ENCODE measurements at regions not wholly inside any gene's neighbourhood (a gene's known extent, or its start where the extent isn't known, plus 50 kb on each side); places are given as distances from the start of the nearest gene placed in this dataset.
A peak's percentile ranks its signal among the peaks of the same experiment; 100 is the strongest.

- Mint-ChIP-seq H3K4me1 (ENCODE audit: insufficient read depth, unreplicated experiment) (no peaks in the 10 kb centered on the region), H3K27ac (ENCODE audit: low read depth, unreplicated experiment) (no peak overlapping the region), H3K36me3 (ENCODE audit: insufficient read depth, unreplicated experiment) (no peaks in the 10 kb centered on the region), H3K9me3 (ENCODE audit: unreplicated experiment) (no peaks in the 10 kb centered on the region), H3K4me3 (ENCODE audit: unreplicated experiment) (no peak overlapping the region), H3K27me3 (ENCODE audit: insufficient read depth, unreplicated experiment) (no peaks in the 10 kb centered on the region)
- DNase-seq (ENCODE audit: unreplicated experiment), result no peak
- no TSS peak for BruUV-seq (replicated peaks)
- POLR2A ChIA-PET, result no interaction called here
- intact Hi-C loops (cut with micrococcal nuclease), result no loop called here
- no peak for TF ChIP-seq CTCF (IDR thresholded peaks at IDR 0.05; ENCODE audit: unreplicated experiment)
- CTCF ChIA-PET, result interaction anchor here (0.6 to 6.5 kb wide), 6 partner anchors 9 to 1084 kb away, joined by 3 to 56 read pairs (median 5); no protein-coding TSS in a partner anchor
Measured at GRCh38 chr7:32218741-32219288, 148.6 kb upstream of the PDE1C start.

GRCh38 chr7:32218154-32218467, 147.9 kb upstream of the PDE1C start:
- CTCF ChIA-PET, result interaction anchor here (0.6 to 2.6 kb wide), 2 partner anchors 13 to 1025 kb away, joined by 3 to 10 read pairs; no protein-coding TSS in a partner anchor
- no peaks in the 10 kb centered on the region for H3K36me3 Mint-ChIP-seq (ENCODE audit: insufficient read depth, unreplicated experiment)
- no peaks in the 10 kb centered on the region for H3K27me3 Mint-ChIP-seq (ENCODE audit: insufficient read depth, unreplicated experiment)
- intact Hi-C loops (cut with micrococcal nuclease), result no loop called here
- POLR2A ChIA-PET, result no interaction called here
- H3K9me3 Mint-ChIP-seq (ENCODE audit: unreplicated experiment), result no peaks in the 10 kb centered on the region
- BruUV-seq (replicated peaks), result no TSS peak
- H3K4me3 Mint-ChIP-seq (ENCODE audit: unreplicated experiment), result no peak overlapping the region
- H3K4me1 Mint-ChIP-seq (ENCODE audit: insufficient read depth, unreplicated experiment), result no peaks in the 10 kb centered on the region
- DNase-seq (ENCODE audit: unreplicated experiment), result peak; percentile 27
- TF ChIP-seq CTCF (IDR thresholded peaks at IDR 0.05; ENCODE audit: unreplicated experiment), result no peak
- H3K27ac Mint-ChIP-seq (ENCODE audit: low read depth, unreplicated experiment), result no peak overlapping the region

GRCh38 chr7:32217341-32218153, 147.3 kb upstream of the PDE1C start:
- ChIA-PET CTCF (interaction anchor here (0.7 to 3.4 kb wide), 6 partner anchors 10 to 272 kb away, joined by 3 to 34 read pairs (median 4); partner anchors contain the start of gene LSM5), POLR2A (no interaction called here)
- Mint-ChIP-seq H3K27ac (ENCODE audit: low read depth, unreplicated experiment) (no peak overlapping the region), H3K4me3 (ENCODE audit: unreplicated experiment) (no peak overlapping the region), H3K27me3 (ENCODE audit: insufficient read depth, unreplicated experiment) (no peaks in the 10 kb centered on the region), H3K36me3 (ENCODE audit: insufficient read depth, unreplicated experiment) (no peaks in the 10 kb centered on the region), H3K9me3 (ENCODE audit: unreplicated experiment) (no peaks in the 10 kb centered on the region), H3K4me1 (ENCODE audit: insufficient read depth, unreplicated experiment) (no peaks in the 10 kb centered on the region)
- intact Hi-C loops (cut with micrococcal nuclease), result no loop called here
- no peak for DNase-seq (ENCODE audit: unreplicated experiment)
- no TSS peak for BruUV-seq (replicated peaks)
- no peak for TF ChIP-seq CTCF (IDR thresholded peaks at IDR 0.05; ENCODE audit: unreplicated experiment)

GRCh38 chr7:32216759-32217158, 146.6 kb upstream of the PDE1C start:
- Mint-ChIP-seq H3K9me3 (ENCODE audit: unreplicated experiment) (no peaks in the 10 kb centered on the region), H3K4me3 (ENCODE audit: unreplicated experiment) (no peak overlapping the region), H3K4me1 (ENCODE audit: insufficient read depth, unreplicated experiment) (no peaks in the 10 kb centered on the region), H3K27ac (ENCODE audit: low read depth, unreplicated experiment) (no peak overlapping the region), H3K27me3 (ENCODE audit: insufficient read depth, unreplicated experiment) (no peaks in the 10 kb centered on the region), H3K36me3 (ENCODE audit: insufficient read depth, unreplicated experiment) (no peaks in the 10 kb centered on the region)
- DNase-seq (ENCODE audit: unreplicated experiment), result no peak
- TF ChIP-seq CTCF (IDR thresholded peaks at IDR 0.05; ENCODE audit: unreplicated experiment), result no peak
- BruUV-seq (replicated peaks), result no TSS peak
- ChIA-PET POLR2A (no interaction called here), CTCF (interaction anchor here (0.5 to 3.4 kb wide), 7 partner anchors 9 to 162 kb away, joined by 3 to 34 read pairs (median 5); no protein-coding TSS in a partner anchor)
- intact Hi-C loops (cut with micrococcal nuclease), result no loop called here

Data from MCF 10A (cell line).